CD14-positive monocyte (primary cell): ENCODE measurements at regions not wholly inside any gene's neighbourhood (a gene's known extent, or its start where the extent isn't known, plus 50 kb on each side); places are given as distances from the start of the nearest gene placed in this dataset.
"Not testable (repeated sequence)": the region's sequence is repeated elsewhere in the genome, so short reads cannot be mapped to it uniquely, and the experiment has no call there.

Experiments
- DNase-seq, 3 donors: peaks; one replicate each; pipeline ENCODE4 v3.0.0-alpha.2; 2011 to 2022
- H2AFZ ChIP-seq: 2 replicates; pipeline ENCODE4 v1.6.0; 2012; ENCODE audit warnings: mild to moderate bottlenecking, low read depth, low read length, inconsistent platforms; ENCODE audit not compliant: insufficient read depth, poor library complexity, severe bottlenecking
- H3K27ac ChIP-seq, 2 donors: 1 replicate in 1 of 2; 2 replicates in 1 of 2; pipeline ENCODE4 v1.5.1; 2012 to 2013; ENCODE audit warnings: low read length in 2 of 2, control low read depth in 1 of 2, inconsistent platforms in 1 of 2, low read depth in 1 of 2, mild to moderate bottlenecking in 1 of 2
- H3K27me3 ChIP-seq, 2 donors: one replicate each; pipeline versions ENCODE4 v1.6.0 to v1.6.1; 2011 to 2013; ENCODE audit warnings: low read length in 2 of 2; ENCODE audit not compliant: control insufficient read depth in 2 of 2, insufficient read depth in 2 of 2
- H3K36me3 ChIP-seq, 2 donors: replicated peaks in 1 of 2; 1 replicate in 1 of 2; 2 replicates in 1 of 2; pipeline versions ENCODE4 v1.5.1 to v1.6.1; 2012 to 2013; ENCODE audit warnings: low read length in 2 of 2, control low read depth in 1 of 2, inconsistent platforms in 1 of 2, mild to moderate bottlenecking in 1 of 2; ENCODE audit not compliant: insufficient read depth in 2 of 2, control insufficient read depth in 1 of 2
- H3K4me1 ChIP-seq, 2 donors: 1 replicate in 1 of 2; 2 replicates in 1 of 2; pipeline versions ENCODE4 v1.5.1 to v1.6.1; 2012 to 2013; ENCODE audit warnings: low read length in 2 of 2, control low read depth in 1 of 2, inconsistent platforms in 1 of 2, mild to moderate bottlenecking in 1 of 2, moderate library complexity in 1 of 2; ENCODE audit not compliant: insufficient read depth in 2 of 2, control insufficient read depth in 1 of 2
- H3K4me2 ChIP-seq: replicated peaks from 2 replicates; pipeline ENCODE3; 2012; ENCODE audit warnings: low read length, moderate library complexity, mild to moderate bottlenecking; ENCODE audit not compliant: poor library complexity, severe bottlenecking; ENCODE audit errors: extremely low read depth
- H3K4me3 ChIP-seq, 3 experiments: fragments of 200-600 bp in 1 of 3; sonication (generic) in 1 of 3; replicated peaks in 1 of 3; 1 replicate in 2 of 3; 2 replicates in 1 of 3; pipeline ENCODE4 v1.5.1; 2011 to 2013; ENCODE audit warnings: low read length in 3 of 3, mild to moderate bottlenecking in 3 of 3, control low read depth in 2 of 3, low read depth in 2 of 3, inconsistent platforms in 1 of 3, moderate library complexity in 1 of 3
- H3K79me2 ChIP-seq: 2 replicates; pipeline ENCODE4 v1.6.0; 2012; ENCODE audit warnings: mild to moderate bottlenecking, control low read depth, inconsistent platforms, low read length, moderate library complexity; ENCODE audit not compliant: insufficient read depth
- H3K9ac ChIP-seq: 2 replicates; pipeline ENCODE4 v1.6.0; 2017; ENCODE audit warnings: low read length, mild to moderate bottlenecking; ENCODE audit not compliant: insufficient read depth, poor library complexity, severe bottlenecking
- H3K9me3 ChIP-seq, 2 donors: replicated peaks in 1 of 2; 1 replicate in 1 of 2; 2 replicates in 1 of 2; pipeline versions ENCODE4 v1.5.1 to v1.6.1; 2012 to 2013; ENCODE audit warnings: low read length in 2 of 2, control low read depth in 1 of 2; ENCODE audit not compliant: control insufficient read depth in 1 of 2, insufficient read depth in 1 of 2
- H4K20me1 ChIP-seq: 2 replicates; pipeline ENCODE4 v1.6.0; 2012; ENCODE audit warnings: mild to moderate bottlenecking, low read length, control low read depth, moderate library complexity; ENCODE audit not compliant: insufficient read depth
- H3K27ac Mint-ChIP-seq, 7 donors: one replicate each; pipeline ENCODE4 v1.8.0; 2020; ENCODE audit warnings: mild to moderate bottlenecking in 7 of 7, mixed read lengths in 7 of 7, moderate library complexity in 6 of 7, inconsistent platforms in 2 of 7
- H3K27me3 Mint-ChIP-seq, 3 donors: one replicate each; pipeline ENCODE4 v1.8.0; 2021 to 2022; ENCODE audit warnings: low read depth in 3 of 3, mild to moderate bottlenecking in 3 of 3, mixed read lengths in 3 of 3, moderate library complexity in 3 of 3, inconsistent platforms in 1 of 3
- H3K36me3 Mint-ChIP-seq, 2 donors: one replicate each; pipeline ENCODE4 v1.8.0; 2020; ENCODE audit warnings: mixed read lengths in 2 of 2, inconsistent platforms in 1 of 2, mild to moderate bottlenecking in 1 of 2
- H3K4me1 Mint-ChIP-seq: one replicate; pipeline ENCODE4 v1.8.0; 2020; ENCODE audit warnings: mild to moderate bottlenecking, mixed read lengths
- H3K4me3 Mint-ChIP-seq, 2 donors: one replicate each; pipeline ENCODE4 v1.8.0; 2020; ENCODE audit warnings: mild to moderate bottlenecking in 2 of 2, mixed read lengths in 2 of 2, moderate library complexity in 1 of 2
- H3K9me3 Mint-ChIP-seq, 7 donors: one replicate each; pipeline ENCODE4 v1.8.0; 2020 to 2022; ENCODE audit warnings: mixed read lengths in 7 of 7, mild to moderate bottlenecking in 6 of 7, moderate library complexity in 6 of 7, inconsistent platforms in 2 of 7
- WGBS: methylation state at CpG from one replicate; pipeline ENCODE4 v1.1.5; 2013; ENCODE audit warnings: missing lambda C conversion rate; ENCODE audit not compliant: insufficient coverage; 5-methylcytosine and 5-hydroxymethylcytosine counted together
- intact Hi-C, 2 donors: fragments of 100-400 bp; cut with micrococcal nuclease; formaldehyde crosslinking; loops; one replicate each; pipeline versions ENCODE4 v1.15.0 to v1.15.1; 2023
- TF ChIP-seq, protein P1 (sequence below): fragments of 200-600 bp; IDR thresholded peaks from one replicate; pipeline ENCODE4 v1.8.0; 2022; ENCODE audit warnings: antibody characterized with exemption, mild to moderate bottlenecking

DNA sequence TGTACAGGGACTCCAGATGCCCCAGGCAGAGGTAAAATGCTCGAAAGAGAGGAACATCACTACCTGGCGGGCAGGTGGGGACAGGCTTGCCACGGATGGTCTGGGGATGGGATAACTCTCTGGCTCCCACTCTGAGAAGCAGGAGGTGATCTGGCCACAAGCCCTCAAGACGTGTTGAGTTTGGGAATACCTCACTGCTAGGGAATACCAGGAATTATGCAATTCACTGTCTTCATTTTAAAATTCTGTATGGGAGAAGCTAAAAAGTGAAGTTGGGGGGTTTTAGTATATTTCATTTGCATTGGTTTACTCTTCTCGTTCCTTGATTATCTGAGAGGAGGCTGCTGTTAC is 510.4 kb downstream of the CCDC171 start:
- peaks cover 0 to 5% (median 2%) of the 10 kb centered on the region in 7 donors for H3K9me3 Mint-ChIP-seq
- Histone ChIP-seq H3K36me3 (no peaks in the 10 kb centered on the region), H3K9ac (no peak overlapping the region), H4K20me1 (no peaks in the 10 kb centered on the region), H3K4me3 (no peak overlapping the region), H3K27me3 (no peaks in the 10 kb centered on the region), H3K27ac (no peak overlapping the region), H3K9me3 (no peaks in the 10 kb centered on the region), H2AFZ (no peak overlapping the region), H3K4me2 (no peak overlapping the region), H3K4me1 (no peaks in the 10 kb centered on the region), H3K79me2 (no peaks in the 10 kb centered on the region)
- WGBS = 91% methylated on average over 4 of the region's 5 CpGs
- TF ChIP-seq, protein P1, sequence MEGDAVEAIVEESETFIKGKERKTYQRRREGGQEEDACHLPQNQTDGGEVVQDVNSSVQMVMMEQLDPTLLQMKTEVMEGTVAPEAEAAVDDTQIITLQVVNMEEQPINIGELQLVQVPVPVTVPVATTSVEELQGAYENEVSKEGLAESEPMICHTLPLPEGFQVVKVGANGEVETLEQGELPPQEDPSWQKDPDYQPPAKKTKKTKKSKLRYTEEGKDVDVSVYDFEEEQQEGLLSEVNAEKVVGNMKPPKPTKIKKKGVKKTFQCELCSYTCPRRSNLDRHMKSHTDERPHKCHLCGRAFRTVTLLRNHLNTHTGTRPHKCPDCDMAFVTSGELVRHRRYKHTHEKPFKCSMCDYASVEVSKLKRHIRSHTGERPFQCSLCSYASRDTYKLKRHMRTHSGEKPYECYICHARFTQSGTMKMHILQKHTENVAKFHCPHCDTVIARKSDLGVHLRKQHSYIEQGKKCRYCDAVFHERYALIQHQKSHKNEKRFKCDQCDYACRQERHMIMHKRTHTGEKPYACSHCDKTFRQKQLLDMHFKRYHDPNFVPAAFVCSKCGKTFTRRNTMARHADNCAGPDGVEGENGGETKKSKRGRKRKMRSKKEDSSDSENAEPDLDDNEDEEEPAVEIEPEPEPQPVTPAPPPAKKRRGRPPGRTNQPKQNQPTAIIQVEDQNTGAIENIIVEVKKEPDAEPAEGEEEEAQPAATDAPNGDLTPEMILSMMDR = no peak
- intact Hi-C loops = no loop called here
- peaks cover 0 to 5% (median 4%) of the 10 kb centered on the region in 3 donors for H3K27me3 Mint-ChIP-seq
- no peak overlapping the region for H3K27ac Mint-ChIP-seq
- H3K4me3 Mint-ChIP-seq = no peak overlapping the region
- H3K4me1 Mint-ChIP-seq = peaks cover 2% of the 10 kb centered on the region
- no peak for DNase-seq
- H3K36me3 Mint-ChIP-seq = no peaks in the 10 kb centered on the region

DNA sequence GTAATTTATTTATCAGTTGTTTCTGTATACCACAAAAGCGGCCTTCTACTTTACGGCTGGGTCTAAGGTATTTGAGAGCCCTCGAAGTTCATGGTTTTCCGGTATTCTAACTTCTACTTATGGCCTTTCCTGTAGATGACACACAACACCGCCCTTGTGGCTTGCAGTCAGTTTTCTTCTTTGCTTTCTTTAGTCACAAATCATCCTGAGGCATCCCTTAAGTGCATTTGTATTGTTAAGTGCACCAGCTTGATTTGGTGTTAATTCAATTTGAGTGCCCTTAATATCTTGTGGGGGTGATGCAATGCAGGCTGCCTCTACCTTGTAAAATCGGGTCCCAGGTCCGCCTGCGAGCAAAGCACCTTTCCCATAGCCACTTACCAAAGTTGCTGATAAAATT is 511.9 kb downstream of the CCDC171 start:
- H3K36me3 ChIP-seq = no peaks in the 10 kb centered on the region
- H4K20me1 ChIP-seq = no peaks in the 10 kb centered on the region
- intact Hi-C loops = no loop called here
- Mint-ChIP-seq H3K36me3 (no peaks in the 10 kb centered on the region), H3K9me3 (peaks cover 0 to 5% (median 2%) of the 10 kb centered on the region in 7 donors), H3K4me1 (no peaks in the 10 kb centered on the region), H3K4me3 (no peak overlapping the region), H3K27ac (no peak overlapping the region), H3K27me3 (peaks cover 0 to 5% (median 4%) of the 10 kb centered on the region in 3 donors)
- no peak overlapping the region for H3K4me2 ChIP-seq
- no peak for DNase-seq
- H2AFZ ChIP-seq = no peak overlapping the region
- 95% methylated on average over 7 of the region's 8 CpGs for WGBS
- no peak overlapping the region for H3K27ac ChIP-seq
- TF ChIP-seq, protein P1 = no peak
- no peaks in the 10 kb centered on the region for H3K4me1 ChIP-seq
- H3K27me3 ChIP-seq = no peaks in the 10 kb centered on the region
- H3K9ac ChIP-seq = no peak overlapping the region
- H3K4me3 ChIP-seq = no peak overlapping the region
- no peaks in the 10 kb centered on the region for H3K79me2 ChIP-seq
- H3K9me3 ChIP-seq = no peaks in the 10 kb centered on the region

DNA sequence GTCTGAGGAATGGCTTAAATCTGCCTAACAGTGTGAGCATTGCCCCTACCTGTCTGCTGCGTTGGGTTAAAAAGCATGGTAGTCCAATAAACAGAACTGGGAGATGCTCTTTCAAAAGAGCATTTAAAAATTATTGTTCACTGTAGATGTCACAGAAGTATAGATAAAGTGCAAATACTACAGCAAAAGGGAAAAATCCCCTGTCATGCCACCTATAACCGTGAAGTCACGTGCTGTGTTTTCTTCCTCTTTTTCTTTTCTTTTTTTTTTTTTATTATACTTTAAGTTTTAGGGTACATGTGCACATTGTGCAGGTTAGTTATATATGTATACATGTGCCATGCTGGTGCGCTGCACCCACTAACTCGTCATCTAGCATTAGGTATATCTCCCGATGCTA is 513.4 kb downstream of the CCDC171 start:
- H3K4me3 Mint-ChIP-seq, H3K4me3 ChIP-seq, H3K4me1 Mint-ChIP-seq, H3K79me2 ChIP-seq, intact Hi-C loops, H3K27ac Mint-ChIP-seq, H3K4me2 ChIP-seq, H4K20me1 ChIP-seq, H3K9ac ChIP-seq, H3K4me1 ChIP-seq, H3K9me3 Mint-ChIP-seq, H3K27me3 ChIP-seq, DNase-seq, H3K36me3 Mint-ChIP-seq, H3K9me3 ChIP-seq, H3K36me3 ChIP-seq, H3K27me3 Mint-ChIP-seq, H2AFZ ChIP-seq, H3K27ac ChIP-seq: not testable (repeated sequence)
- WGBS = no CpG with 5 or more reads among the region's 6 CpGs
